B cell (primary cell): ENCODE measurements at regions not wholly inside any gene's neighbourhood (a gene's known extent, or its start where the extent isn't known, plus 50 kb on each side); places are given as distances from the start of the nearest gene placed in this dataset.

Source experiments
- ATAC-seq: fragments of 200-7000 bp; cut with Tn5 transposase; one replicate; pipeline ENCODE4 v1.10.0; 2021; ENCODE audit warnings: low read depth, mild to moderate bottlenecking, moderate number of reproducible peaks, moderate library complexity
- CTCF ChIA-PET: fragments of 350-600 bp; sonication (Branson Sonifier 250); formaldehyde crosslinking; loops from one replicate; lab custom pipeline; 2021; ENCODE audit warnings: antibody characterized with exemption, inconsistent platforms; lab: Charles Lee
- POLR2A ChIA-PET: fragments of 350-600 bp; sonication (Branson Sonifier 250); formaldehyde crosslinking; loops from one replicate; lab custom pipeline; 2021; ENCODE audit warnings: antibody characterized with exemption; lab: Charles Lee
- DNase-seq: peaks from one replicate; pipeline ENCODE4 v3.0.0; 2013
- H2AFZ ChIP-seq: 2 replicates; pipeline ENCODE4 v1.6.1; 2012; ENCODE audit warnings: mild to moderate bottlenecking, low read depth, low read length; ENCODE audit not compliant: insufficient read depth, poor library complexity, severe bottlenecking
- H3K27ac ChIP-seq, 2 donors: 1 replicate in 1 of 2; 2 replicates in 1 of 2; pipeline ENCODE4 v1.5.1; 2012 to 2013; ENCODE audit warnings: low read length in 2 of 2, mild to moderate bottlenecking in 2 of 2, moderate library complexity in 1 of 2
- H3K27me3 ChIP-seq, 4 experiments: fragments of 200-600 bp in 1 of 4; sonication (generic) in 1 of 4; replicated peaks in 1 of 4; 1 replicate in 2 of 4; 2 replicates in 2 of 4; pipeline versions ENCODE4 v1.6.1 to v1.7.0; 2013 to 2016; ENCODE audit warnings: low read length in 3 of 4, mild to moderate bottlenecking in 2 of 4, mixed read lengths in 1 of 4, moderate library complexity in 1 of 4; ENCODE audit not compliant: insufficient read depth in 4 of 4, control insufficient read depth in 3 of 4; ENCODE audit errors: control extremely low read depth in 1 of 4
- H3K36me3 ChIP-seq, 2 experiments: replicated peaks in 1 of 2; 1 replicate in 1 of 2; 2 replicates in 1 of 2; pipeline versions ENCODE4 v1.6.1 to v1.7.1; 2013; ENCODE audit warnings: low read length in 1 of 2; ENCODE audit not compliant: insufficient read depth in 2 of 2, control insufficient read depth in 1 of 2; ENCODE audit errors: control extremely low read depth in 1 of 2, extremely low read depth in 1 of 2
- H3K4me1 ChIP-seq, 2 donors: fragments of 200-600 bp in 1 of 2; sonication (generic) in 1 of 2; 1 replicate in 1 of 2; 2 replicates in 1 of 2; pipeline versions ENCODE4 v1.5.1 to v1.6.1; 2013 to 2017; ENCODE audit warnings: low read length in 2 of 2; ENCODE audit not compliant: control insufficient read depth in 2 of 2, insufficient read depth in 2 of 2
- H3K4me2 ChIP-seq: replicated peaks from 2 replicates; pipeline ENCODE3; 2012; ENCODE audit warnings: mild to moderate bottlenecking, low read depth, low read length; ENCODE audit not compliant: poor library complexity, severe bottlenecking
- H3K4me3 ChIP-seq, 5 experiments: fragments of 200-600 bp in 1 of 5; sonication (generic) in 1 of 5; 1 replicate in 3 of 5; 2 replicates in 2 of 5; pipeline versions ENCODE4 v1.5.1 to v1.7.0; 2011 to 2016; ENCODE audit warnings: low read length in 4 of 5, mild to moderate bottlenecking in 4 of 5, low read depth in 2 of 5, control low read depth in 1 of 5, moderate library complexity in 1 of 5; ENCODE audit not compliant: insufficient read depth in 1 of 5; ENCODE audit errors: control extremely low read depth in 1 of 5, extremely low read depth in 1 of 5
- H3K79me2 ChIP-seq: fragments of 200-600 bp; sonication (generic); one replicate; pipeline ENCODE4 v1.6.0; 2016; ENCODE audit warnings: low read length; ENCODE audit not compliant: control insufficient read depth, insufficient read depth
- H3K9ac ChIP-seq: fragments of 200-600 bp; sonication (generic); 2 replicates; pipeline ENCODE4 v1.6.1; 2017; ENCODE audit warnings: mild to moderate bottlenecking, low read length, moderate library complexity
- H3K9me3 ChIP-seq, 3 donors: one replicate each; pipeline versions ENCODE4 v1.6.1 to v1.7.1; 2013; ENCODE audit warnings: low read length in 2 of 3; ENCODE audit not compliant: control insufficient read depth in 2 of 3, insufficient read depth in 1 of 3; ENCODE audit errors: control extremely low read depth in 1 of 3
- H4K20me1 ChIP-seq: 2 replicates; pipeline ENCODE4 v1.6.0; 2012; ENCODE audit warnings: mild to moderate bottlenecking, low read length; ENCODE audit not compliant: insufficient read depth, control insufficient read depth, poor library complexity, severe bottlenecking
- H3K27ac Mint-ChIP-seq: one replicate; pipeline ENCODE4 v1.8.0; 2021; ENCODE audit warnings: mixed read lengths
- H3K27me3 Mint-ChIP-seq: one replicate; pipeline ENCODE4 v1.8.0; 2021; ENCODE audit warnings: mixed read lengths
- H3K4me1 Mint-ChIP-seq: one replicate; pipeline ENCODE4 v1.8.0; 2021; ENCODE audit warnings: mixed read lengths
- H3K4me3 Mint-ChIP-seq: one replicate; pipeline ENCODE4 v1.8.0; 2021; ENCODE audit warnings: mixed read lengths
- H3K9me3 Mint-ChIP-seq: one replicate; pipeline ENCODE4 v1.8.0; 2022; ENCODE audit warnings: mixed read lengths; ENCODE audit not compliant: insufficient read depth
- EZH2 ChIP-seq: IDR thresholded peaks from 2 replicates; pipeline ENCODE4 v1.6.1; 2012; ENCODE audit warnings: borderline replicate concordance, low read depth, mild to moderate bottlenecking, moderate library complexity, low read length; ENCODE audit not compliant: insufficient read depth, poor library complexity, severe bottlenecking
- WGBS: methylation state at CpG from one replicate; pipeline ENCODE4 v1.1.5; 2013; ENCODE audit warnings: missing lambda C conversion rate; ENCODE audit not compliant: insufficient coverage; 5-methylcytosine and 5-hydroxymethylcytosine counted together
- intact Hi-C: fragments of 100-400 bp; cut with micrococcal nuclease; formaldehyde crosslinking; loops from one replicate; pipeline ENCODE4 v1.10.0; 2022
- TF ChIP-seq, protein P1 (sequence below): fragments of 200-600 bp; IDR thresholded peaks from one replicate; pipeline ENCODE4 v1.8.0; 2022; ENCODE audit warnings: antibody characterized with exemption, mild to moderate bottlenecking

DNA sequence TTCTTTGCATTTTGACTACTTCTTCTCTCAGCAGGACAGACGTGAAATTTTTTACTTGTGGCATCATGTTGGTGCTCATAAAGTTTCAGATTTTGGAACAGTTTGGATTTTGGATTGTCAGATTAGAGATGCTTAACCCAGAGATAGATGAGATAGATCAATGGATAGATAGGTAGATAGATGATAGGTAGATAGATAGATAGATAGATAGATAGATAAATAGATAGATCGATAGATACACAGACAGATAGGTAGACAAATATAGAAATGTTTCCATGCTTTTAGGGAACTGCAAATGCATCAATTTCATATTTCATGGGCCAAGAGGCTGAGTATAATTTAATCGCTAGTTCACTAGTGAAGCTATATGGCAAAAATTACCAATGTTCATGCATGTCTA is 981.5 kb upstream of the ADGRB3 start:
- no peak overlapping the region for H3K27ac ChIP-seq
- peaks cover 6% of the 10 kb centered on the region for H3K9me3 Mint-ChIP-seq
- no peaks in the 10 kb centered on the region for H3K79me2 ChIP-seq
- no peak for TF ChIP-seq EZH2
- TF ChIP-seq, protein P1, sequence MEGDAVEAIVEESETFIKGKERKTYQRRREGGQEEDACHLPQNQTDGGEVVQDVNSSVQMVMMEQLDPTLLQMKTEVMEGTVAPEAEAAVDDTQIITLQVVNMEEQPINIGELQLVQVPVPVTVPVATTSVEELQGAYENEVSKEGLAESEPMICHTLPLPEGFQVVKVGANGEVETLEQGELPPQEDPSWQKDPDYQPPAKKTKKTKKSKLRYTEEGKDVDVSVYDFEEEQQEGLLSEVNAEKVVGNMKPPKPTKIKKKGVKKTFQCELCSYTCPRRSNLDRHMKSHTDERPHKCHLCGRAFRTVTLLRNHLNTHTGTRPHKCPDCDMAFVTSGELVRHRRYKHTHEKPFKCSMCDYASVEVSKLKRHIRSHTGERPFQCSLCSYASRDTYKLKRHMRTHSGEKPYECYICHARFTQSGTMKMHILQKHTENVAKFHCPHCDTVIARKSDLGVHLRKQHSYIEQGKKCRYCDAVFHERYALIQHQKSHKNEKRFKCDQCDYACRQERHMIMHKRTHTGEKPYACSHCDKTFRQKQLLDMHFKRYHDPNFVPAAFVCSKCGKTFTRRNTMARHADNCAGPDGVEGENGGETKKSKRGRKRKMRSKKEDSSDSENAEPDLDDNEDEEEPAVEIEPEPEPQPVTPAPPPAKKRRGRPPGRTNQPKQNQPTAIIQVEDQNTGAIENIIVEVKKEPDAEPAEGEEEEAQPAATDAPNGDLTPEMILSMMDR, result no peak
- no peaks in the 10 kb centered on the region for H3K36me3 ChIP-seq
- H3K4me1 Mint-ChIP-seq, result no peaks in the 10 kb centered on the region
- no CpG with 5 or more reads among the region's 3 CpGs for WGBS
- no peaks in the 10 kb centered on the region for H3K27me3 ChIP-seq
- ChIA-PET POLR2A (no interaction called here), CTCF (no interaction called here)
- H3K27me3 Mint-ChIP-seq, result no peaks in the 10 kb centered on the region
- no peak for DNase-seq
- H3K9me3 ChIP-seq, result no peaks in the 10 kb centered on the region
- intact Hi-C loops, result no loop called here
- H3K4me2 ChIP-seq, result no peak overlapping the region
- no peak overlapping the region for H3K4me3 ChIP-seq
- H4K20me1 ChIP-seq, result no peaks in the 10 kb centered on the region
- ATAC-seq, result no peak
- H3K27ac Mint-ChIP-seq, result no peak overlapping the region
- no peak overlapping the region for H3K4me3 Mint-ChIP-seq
- no peak overlapping the region for H3K9ac ChIP-seq
- H3K4me1 ChIP-seq, result no peaks in the 10 kb centered on the region
- H2AFZ ChIP-seq, result no peak overlapping the region

DNA sequence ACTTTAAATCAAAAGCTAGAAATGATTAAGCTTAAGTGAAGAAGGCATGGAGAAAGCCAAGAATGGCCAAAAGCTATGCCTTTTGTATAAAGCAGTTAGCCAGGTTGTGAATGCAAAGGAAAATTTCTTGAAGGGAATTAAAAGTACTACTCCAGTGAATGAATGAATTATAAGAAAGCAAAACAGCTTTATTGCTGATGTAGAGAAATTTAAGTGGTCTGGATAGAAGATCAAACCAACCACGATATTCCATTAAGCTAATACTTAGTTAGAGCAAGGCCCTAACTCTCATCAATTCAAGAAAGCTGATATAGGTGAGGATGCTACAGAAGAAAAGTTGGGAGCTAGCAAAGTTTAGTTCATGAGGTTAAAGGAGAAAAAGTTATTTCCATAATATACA is 988.5 kb upstream of the ADGRB3 start:
- H3K4me1 ChIP-seq, result no peaks in the 10 kb centered on the region
- Mint-ChIP-seq H3K4me3 (no peak overlapping the region), H3K4me1 (no peaks in the 10 kb centered on the region), H3K27ac (no peak overlapping the region), H3K9me3 (peaks cover 2% of the 10 kb centered on the region), H3K27me3 (no peaks in the 10 kb centered on the region)
- DNase-seq (no peak), ATAC-seq (no peak)
- H3K9me3 ChIP-seq, result no peaks in the 10 kb centered on the region
- H3K79me2 ChIP-seq, result no peaks in the 10 kb centered on the region
- H3K4me2 ChIP-seq, result no peak overlapping the region
- WGBS, result no CpG with 5 or more reads among the region's 1 CpG
- H3K27ac ChIP-seq, result no peak overlapping the region
- TF ChIP-seq, protein P1, result no peak
- TF ChIP-seq EZH2, result no peak
- H4K20me1 ChIP-seq, result no peaks in the 10 kb centered on the region
- intact Hi-C loops, result no loop called here
- no peaks in the 10 kb centered on the region for H3K36me3 ChIP-seq
- no peak overlapping the region for H3K9ac ChIP-seq
- no peak overlapping the region for H2AFZ ChIP-seq
- POLR2A ChIA-PET, result no interaction called here
- CTCF ChIA-PET, result no interaction called here
- no peaks in the 10 kb centered on the region for H3K27me3 ChIP-seq
- no peak overlapping the region for H3K4me3 ChIP-seq
